ENCODE measurements at regions not wholly inside any gene's neighbourhood (a gene's known extent, or its start where the extent isn't known, plus 50 kb on each side); places are given as distances from the start of the nearest gene placed in this dataset.

DNA sequence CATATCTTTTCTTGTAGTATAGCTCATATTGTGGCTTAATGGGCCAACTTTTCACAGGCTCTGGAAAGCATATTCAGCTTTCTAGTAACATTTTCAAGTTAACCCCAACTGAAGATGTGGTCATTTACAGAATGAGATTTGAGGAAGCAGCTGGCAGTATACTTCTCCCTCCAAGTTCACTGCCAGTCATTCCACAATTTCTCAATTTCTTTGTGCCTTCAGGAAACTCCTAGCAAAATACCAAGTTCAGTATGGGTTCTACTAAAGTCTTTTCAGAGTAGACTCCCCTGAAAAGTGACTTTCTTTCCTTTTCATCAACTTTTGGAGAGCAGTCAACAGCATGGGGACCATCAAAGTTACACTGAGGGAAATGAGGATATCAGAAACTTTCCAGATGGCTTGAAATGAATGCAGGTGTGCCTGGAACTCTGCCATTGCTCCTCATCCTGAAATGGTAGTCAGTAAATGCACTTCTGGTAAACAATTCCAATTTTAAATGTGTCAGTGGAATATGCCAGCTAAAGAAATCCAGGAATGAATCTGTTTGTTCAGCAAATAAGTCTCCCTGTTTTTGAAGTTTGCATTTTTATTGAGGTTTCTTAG lies 81.5 kb upstream of the TEX13D start:
- Histone ChIP-seq H3K9ac (ENCODE audit: low read depth in 2 of 2, low read length in 2 of 2) (no peak overlapping the region), H3K27me3 (no peaks in the 10 kb centered on the region), H3K27ac (no peak overlapping the region), H3K9me3 (no peaks in the 10 kb centered on the region), H3K4me3 (no peak overlapping the region), H3K36me3 (no peaks in the 10 kb centered on the region), H3K4me1 (no peaks in the 10 kb centered on the region)
- no peak for DNase-seq
- no peak for TF ChIP-seq CTCF (IDR thresholded peaks at IDR 0.05)
- intact Hi-C loops (cut with DNase I), result no loop called here

GRCh38 chrX:124254611-124255010 lies 77.8 kb upstream of the TEX13D start:
- intact Hi-C loops (cut with DNase I), result no loop called here
- Histone ChIP-seq H3K27me3 (no peaks in the 10 kb centered on the region), H3K4me1 (no peaks in the 10 kb centered on the region), H3K9ac (ENCODE audit: low read depth in 2 of 2, low read length in 2 of 2) (no peak overlapping the region), H3K27ac (no peak overlapping the region), H3K4me3 (no peak overlapping the region), H3K9me3 (no peaks in the 10 kb centered on the region), H3K36me3 (no peaks in the 10 kb centered on the region)
- DNase-seq, result no peak
- no peak for TF ChIP-seq CTCF (IDR thresholded peaks at IDR 0.05)

DNA sequence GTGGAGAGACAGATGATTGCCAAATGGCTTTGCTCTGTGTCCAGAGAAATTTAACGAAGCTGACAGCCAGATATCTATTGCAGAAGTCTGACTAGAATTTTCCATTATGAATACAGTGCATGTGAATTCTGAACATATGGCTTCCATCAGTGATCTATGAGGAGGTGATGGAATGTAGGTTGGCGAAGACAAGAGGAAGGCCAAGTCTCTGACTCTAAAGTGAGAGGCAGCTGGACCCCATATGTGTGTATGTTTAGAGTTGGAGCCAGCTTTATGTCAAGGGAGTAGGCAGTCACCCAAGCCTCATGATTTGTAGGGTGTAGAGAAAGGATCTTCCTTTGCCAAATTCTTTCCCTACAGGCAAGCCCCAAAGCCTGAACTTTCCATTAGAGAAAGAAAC lies 76.2 kb upstream of the TEX13D start:
- no peaks in the 10 kb centered on the region for H3K36me3 ChIP-seq
- no peak overlapping the region for H3K4me3 ChIP-seq
- no peak for TF ChIP-seq CTCF (IDR thresholded peaks at IDR 0.05)
- H3K27me3 ChIP-seq, result no peaks in the 10 kb centered on the region
- H3K4me1 ChIP-seq, result no peaks in the 10 kb centered on the region
- H3K9me3 ChIP-seq, result no peaks in the 10 kb centered on the region
- H3K9ac ChIP-seq (ENCODE audit: low read depth in 2 of 2, low read length in 2 of 2), result no peak overlapping the region
- intact Hi-C loops (cut with DNase I), result no loop called here
- DNase-seq, result no peak
- no peak overlapping the region for H3K27ac ChIP-seq

DNA sequence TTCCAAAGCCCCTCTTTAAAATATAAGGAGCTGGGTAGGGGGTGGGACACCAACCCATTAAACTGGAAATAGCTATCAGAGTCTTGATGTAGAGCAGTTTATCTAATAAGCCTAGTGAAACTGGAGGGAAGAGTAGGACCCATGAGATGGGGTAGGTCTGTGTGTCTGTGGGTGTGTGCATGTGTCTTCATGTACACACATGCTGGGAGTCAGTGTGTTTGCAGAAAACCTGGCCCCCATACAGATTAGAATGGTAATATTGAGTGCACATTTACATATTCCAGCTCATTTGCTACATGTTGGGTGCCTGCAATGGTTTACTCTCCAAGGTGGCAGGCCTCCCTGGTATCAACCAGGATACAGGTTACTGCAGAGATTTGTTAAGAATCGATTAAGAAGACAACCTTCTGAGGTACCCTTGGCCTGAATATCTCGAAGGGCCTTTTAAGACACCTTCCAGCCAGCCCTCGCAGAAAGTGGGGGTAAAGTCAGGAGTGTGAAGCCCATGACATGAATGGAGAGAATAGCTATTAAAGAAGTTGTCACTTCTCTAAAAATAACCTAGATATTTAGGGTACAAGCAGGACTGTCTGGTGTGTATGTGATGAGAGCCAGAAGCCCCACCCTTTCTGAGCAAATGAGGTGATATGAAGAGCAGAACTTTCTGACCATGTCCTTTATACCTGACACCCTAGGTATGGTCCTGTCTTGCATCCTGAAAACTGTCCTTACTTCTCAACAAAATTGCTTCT lies 75.7 kb upstream of the TEX13D start:
- no peak overlapping the region for H3K9ac ChIP-seq (ENCODE audit: low read depth in 2 of 2, low read length in 2 of 2)
- intact Hi-C loops (cut with DNase I), result no loop called here
- no peaks in the 10 kb centered on the region for H3K9me3 ChIP-seq
- H3K36me3 ChIP-seq, result no peaks in the 10 kb centered on the region
- no peak overlapping the region for H3K4me3 ChIP-seq
- no peak for TF ChIP-seq CTCF (IDR thresholded peaks at IDR 0.05)
- H3K27ac ChIP-seq, result no peak overlapping the region
- no peak for DNase-seq
- H3K4me1 ChIP-seq, result no peaks in the 10 kb centered on the region
- H3K27me3 ChIP-seq, result no peaks in the 10 kb centered on the region

DNA sequence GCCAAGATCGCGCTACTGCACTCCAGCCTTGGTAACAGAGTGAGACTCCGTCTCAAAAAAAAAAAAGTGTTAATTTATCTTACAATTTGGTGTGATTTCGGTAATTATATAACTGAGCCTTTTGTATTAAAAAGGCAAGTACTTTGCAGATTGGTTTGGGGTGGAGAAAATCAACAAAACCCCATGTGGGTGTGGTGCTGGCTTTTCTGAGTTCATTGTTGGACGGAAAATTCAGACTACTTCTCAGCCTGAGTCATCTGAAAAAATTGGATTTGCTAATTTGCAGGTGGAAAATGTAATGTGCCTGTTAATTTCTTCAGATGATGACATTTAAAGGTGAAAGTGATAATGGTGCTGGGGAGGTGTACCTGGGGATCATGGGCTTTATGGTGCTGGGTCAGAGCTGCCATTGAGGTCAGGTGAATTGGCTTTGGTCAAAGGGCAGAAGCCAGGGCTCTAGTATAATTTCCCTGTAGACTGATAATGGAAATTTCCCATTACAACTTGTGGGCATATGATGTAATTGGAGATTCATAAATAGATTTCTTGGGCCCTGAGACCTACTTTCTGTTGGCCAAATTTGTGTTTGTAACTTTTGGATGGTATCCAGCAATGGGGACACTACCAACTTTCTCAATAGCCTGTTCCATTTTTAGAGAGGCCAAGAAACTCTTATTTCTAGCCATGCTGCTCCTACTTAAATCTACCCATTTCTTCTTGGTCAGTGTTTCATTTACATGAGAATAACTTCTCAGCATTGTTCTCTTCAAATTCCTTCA lies 74.3 kb upstream of the TEX13D start:
- Histone ChIP-seq H3K27me3 (no peaks in the 10 kb centered on the region), H3K9me3 (no peaks in the 10 kb centered on the region), H3K4me1 (no peaks in the 10 kb centered on the region), H3K27ac (no peak overlapping the region), H3K4me3 (no peak overlapping the region), H3K36me3 (no peaks in the 10 kb centered on the region), H3K9ac (ENCODE audit: low read depth in 2 of 2, low read length in 2 of 2) (no peak overlapping the region)
- TF ChIP-seq CTCF (IDR thresholded peaks at IDR 0.05), result no peak
- intact Hi-C loops (cut with DNase I), result no loop called here
- no peak for DNase-seq

All from colonic mucosa (tissue), 4 donors.